HG02610 (cell line): ENCODE measurements at regions not wholly inside any gene's neighbourhood (a gene's known extent, or its start where the extent isn't known, plus 50 kb on each side); places are given as distances from the start of the nearest gene placed in this dataset.

ENCODE experiments used
- ATAC-seq: cut with Tn5 transposase; IDR thresholded peaks from one replicate; pipeline ENCODE4 v1.9.1; 2021; ENCODE audit warnings: mild to moderate bottlenecking, moderate library complexity; ENCODE audit not compliant: unreplicated experiment

GRCh38 chr3:30201715-30202114, 404.7 kb upstream of the TGFBR2 start:
- no peak for ATAC-seq

- no peak for ATAC-seq
These were observed 403.1 kb upstream of the TGFBR2 start for GRCh38 chr3:30203301-30203700.

- no peak for ATAC-seq
These were observed 402.3 kb upstream of the TGFBR2 start for GRCh38 chr3:30204126-30204525.

GRCh38 chr3:30206051-30206450, 400.4 kb upstream of the TGFBR2 start:
- ATAC-seq = no peak

GRCh38 chr3:30221619-30222018, 384.8 kb upstream of the TGFBR2 start:
- no peak for ATAC-seq

GRCh38 chr3:30222441-30222840, 384.0 kb upstream of the TGFBR2 start:
- ATAC-seq = no peak

- ATAC-seq = no peak
These were observed 381.4 kb upstream of the TGFBR2 start for GRCh38 chr3:30225021-30225420.

GRCh38 chr3:30226601-30227151, 379.7 kb upstream of the TGFBR2 start:
- no peak for ATAC-seq

GRCh38 chr3:30227571-30228301, 378.7 kb upstream of the TGFBR2 start:
- ATAC-seq = no peak

- no peak for ATAC-seq
These were observed 378.1 kb upstream of the TGFBR2 start for GRCh38 chr3:30228302-30228631.

GRCh38 chr3:30231277-30232141, 374.9 kb upstream of the TGFBR2 start:
- ATAC-seq = no peak

- no peak for ATAC-seq
These were observed 374.3 kb upstream of the TGFBR2 start for GRCh38 chr3:30232142-30232541.

GRCh38 chr3:30233913-30234646, 372.3 kb upstream of the TGFBR2 start:
- no peak for ATAC-seq

GRCh38 chr3:30236011-30236410, 370.4 kb upstream of the TGFBR2 start:
- no peak for ATAC-seq

- ATAC-seq = no peak
These were observed 364.7 kb upstream of the TGFBR2 start for GRCh38 chr3:30241721-30242120.

- ATAC-seq = no peak
These were observed 360.4 kb upstream of the TGFBR2 start for GRCh38 chr3:30245858-30246622.

- ATAC-seq = peak; percentile 65
These were observed 358.0 kb upstream of the TGFBR2 start for GRCh38 chr3:30248423-30248822.

GRCh38 chr3:30252474-30252873, 353.9 kb upstream of the TGFBR2 start:
- no peak for ATAC-seq

GRCh38 chr3:30253832-30254231, 352.6 kb upstream of the TGFBR2 start:
- no peak for ATAC-seq

GRCh38 chr3:30256474-30256873, 349.9 kb upstream of the TGFBR2 start:
- no peak for ATAC-seq
